ENCODE measurements at regions not wholly inside any gene's neighbourhood (a gene's known extent, or its start where the extent isn't known, plus 50 kb on each side); places are given as distances from the start of the nearest gene placed in this dataset.

GRCh38 chr5:120140501-120140900, 323.6 kb upstream of the PRR16 start:
- no peak for TF ChIP-seq CTCF (IDR thresholded peaks at IDR 0.05)
- no peak for TF ChIP-seq POLR2A (IDR thresholded peaks at IDR 0.05)
